ENCODE measurements at regions not wholly inside any gene's neighbourhood (a gene's known extent, or its start where the extent isn't known, plus 50 kb on each side); places are given as distances from the start of the nearest gene placed in this dataset.
"Not testable (repeated sequence)": the region's sequence is repeated elsewhere in the genome, so short reads cannot be mapped to it uniquely, and the experiment has no call there.

- DNase-seq (ENCODE audit: low read depth, low spot score) = no peak
- ChIA-PET RAD21 (ENCODE audit: unreplicated experiment) (no interaction called here), POLR2A (no interaction called here), SMC1A (ENCODE audit: uncharacterized antibody, unreplicated experiment) (no interaction called here), CTCF (no interaction called here)
- H3K79me2 ChIP-seq (ENCODE audit: control insufficient read depth, insufficient read depth, low read length) = no peaks in the 10 kb centered on the region
- no peaks in the 10 kb centered on the region for H3K27me3 ChIP-seq (replicated peaks in 1 of 2; ENCODE audit: control insufficient read depth in 2 of 2, insufficient read depth in 2 of 2, low read length in 1 of 2)
- in situ Hi-C loops (cut with MboI) = no loop called here
- WGBS (ENCODE audit: insufficient coverage, insufficient replicate concordance, low lambda C conversion rate, missing lambda C conversion rate) = 39% methylated on average over 7 of the region's 7 CpGs
- no peaks in the 10 kb centered on the region for H3K36me3 ChIP-seq (ENCODE audit: control insufficient read depth in 2 of 2, insufficient read depth in 2 of 2, low read length in 1 of 2)
- BruUV-seq (replicated peaks) = no TSS peak
- H3K9me3 ChIP-seq (replicated peaks; ENCODE audit: control insufficient read depth, insufficient read depth, low read length) = no peaks in the 10 kb centered on the region
- no peak overlapping the region for H3K4me3 ChIP-seq
- intact Hi-C loops (cut with micrococcal nuclease; ENCODE audit: unreplicated experiment) = no loop called here
- H2AFZ ChIP-seq (ENCODE audit: control insufficient read depth, low read depth, low read length) = no peak overlapping the region
- TF ChIP-seq CBFB (IDR thresholded peaks at IDR 0.05; ENCODE audit: low read depth) = no peak
- no peak for TF ChIP-seq EED (IDR thresholded peaks at IDR 0.05; ENCODE audit: low read depth)
- TF ChIP-seq BHLHE40 (IDR thresholded peaks at IDR 0.05; ENCODE audit: borderline replicate concordance in 1 of 2, low read depth in 2 of 2, low read length in 1 of 2) = no peak
- TF ChIP-seq GABPA (IDR thresholded peaks at IDR 0.05; ENCODE audit: low read depth) = no peak
- TF ChIP-seq ESRRA (IDR thresholded peaks at IDR 0.05; ENCODE audit: low read length) = no peak
- TF ChIP-seq IKZF1 (conservative IDR thresholded peaks at IDR 0.05) = no peak
- TF ChIP-seq NR2F1 (conservative IDR thresholded peaks at IDR 0.05) = no peak
- TF ChIP-seq CHD4 (IDR thresholded peaks at IDR 0.05) = no peak
- no peak for TF ChIP-seq STAT3 (IDR thresholded peaks at IDR 0.05; ENCODE audit: low read depth, low read length)
- no peak for TF ChIP-seq MEF2A (IDR thresholded peaks at IDR 0.05; ENCODE audit: insufficient read depth, low read depth, low read length)
- TF ChIP-seq ETV6 (conservative IDR thresholded peaks at IDR 0.05 in 1 of 2, IDR thresholded peaks at IDR 0.05 in 1 of 2; ENCODE audit: borderline replicate concordance in 1 of 2, low read depth in 1 of 2) = no peak
- TF ChIP-seq PAX8 (IDR thresholded peaks at IDR 0.05) = no peak
- no peak for TF ChIP-seq MYB (IDR thresholded peaks at IDR 0.05; ENCODE audit: borderline replicate concordance, low read depth, low read length)
- TF ChIP-seq ZZZ3 (IDR thresholded peaks at IDR 0.05; ENCODE audit: control insufficient read depth, insufficient read length, low read depth) = no peak
- TF ChIP-seq SUPT20H (IDR thresholded peaks at IDR 0.05; ENCODE audit: borderline replicate concordance, control insufficient read depth, low read depth, low read length) = no peak
- H3K27ac ChIP-seq (ENCODE audit: control insufficient read depth, insufficient read depth) = no peak overlapping the region
- FAIRE-seq = no peak
- no peaks in the 10 kb centered on the region for H3K4me1 ChIP-seq (ENCODE audit: control insufficient read depth, insufficient read depth, low read length)
- no peaks in the 10 kb centered on the region for H4K20me1 ChIP-seq (ENCODE audit: control insufficient read depth, insufficient read depth)
- no peak overlapping the region for H3K4me2 ChIP-seq (ENCODE audit: control insufficient read depth, insufficient read depth)
- ATAC-seq = no peak
- no peak overlapping the region for H3K9ac ChIP-seq (ENCODE audit: control insufficient read depth, insufficient read depth, low read length)
These were observed 798.6 kb downstream of the GATA3 start for GRCh38 chr10:8853048-8853447.

- in situ Hi-C loops (cut with MboI); H4K20me1 ChIP-seq (ENCODE audit: control insufficient read depth, insufficient read depth); SMC1A ChIA-PET (ENCODE audit: uncharacterized antibody, unreplicated experiment); H2AFZ ChIP-seq (ENCODE audit: control insufficient read depth, low read depth, low read length); H3K9me3 ChIP-seq (replicated peaks; ENCODE audit: control insufficient read depth, insufficient read depth, low read length); H3K9ac ChIP-seq (ENCODE audit: control insufficient read depth, insufficient read depth, low read length); H3K4me2 ChIP-seq (ENCODE audit: control insufficient read depth, insufficient read depth); RAD21 ChIA-PET (ENCODE audit: unreplicated experiment); ATAC-seq; H3K4me1 ChIP-seq (ENCODE audit: control insufficient read depth, insufficient read depth, low read length); H3K36me3 ChIP-seq (ENCODE audit: control insufficient read depth in 2 of 2, insufficient read depth in 2 of 2, low read length in 1 of 2); DNase-seq (ENCODE audit: low read depth, low spot score); H3K4me3 ChIP-seq; H3K27ac ChIP-seq (ENCODE audit: control insufficient read depth, insufficient read depth); POLR2A ChIA-PET; BruUV-seq (replicated peaks); intact Hi-C loops (cut with micrococcal nuclease; ENCODE audit: unreplicated experiment); H3K79me2 ChIP-seq (ENCODE audit: control insufficient read depth, insufficient read depth, low read length); H3K27me3 ChIP-seq (replicated peaks in 1 of 2; ENCODE audit: control insufficient read depth in 2 of 2, insufficient read depth in 2 of 2, low read length in 1 of 2); FAIRE-seq; CTCF ChIA-PET: not testable (repeated sequence)
- 87% methylated on average over 16 of the region's 29 CpGs for WGBS (ENCODE audit: insufficient coverage, insufficient replicate concordance, low lambda C conversion rate, missing lambda C conversion rate)
These were observed 814.4 kb downstream of the GATA3 start for GRCh38 chr10:8868924-8869323.
